Endothelial cell of umbilical vein (primary cell): ENCODE measurements at regions not wholly inside any gene's neighbourhood (a gene's known extent, or its start where the extent isn't known, plus 50 kb on each side); places are given as distances from the start of the nearest gene placed in this dataset.

Experiments used
- BruUV-seq: library from RNA; stranded (reverse); fragments of 400-500 nt; replicated peaks from 2 replicates; lab custom pipeline; 2021; lab: Mats Ljungman, UMichigan
- CTCF ChIA-PET: fragments of 300-600, 350-600 bp; sonication (Branson Sonifier 250); formaldehyde crosslinking; loops from one replicate; lab custom pipeline; 2021; ENCODE audit warnings: antibody characterized with exemption, inconsistent platforms; lab: Charles Lee
- POLR2A ChIA-PET: fragments of 300-600, 350-600 bp; sonication (Branson Sonifier 250); formaldehyde crosslinking; loops from one replicate; lab custom pipeline; 2021; ENCODE audit warnings: antibody characterized with exemption, inconsistent platforms; lab: Charles Lee
- DNase-seq: peaks from one replicate; pipeline ENCODE4 v3.0.0-alpha.2; 2011; ENCODE audit warnings: low read depth, low spot score
- FAIRE-seq: peaks from 2 replicates; lab custom pipeline; 2011; peaks lifted over from hg19 to GRCh38; lab: Jason Lieb, UNC
- H2AFZ ChIP-seq: 2 replicates; pipeline ENCODE4 v1.6.0; 2012; ENCODE audit warnings: low read depth, low read length, control low read depth, inconsistent platforms
- H3K27ac ChIP-seq: 2 replicates; pipeline ENCODE4 v1.5.1; 2011; ENCODE audit warnings: low read depth, mild to moderate bottlenecking, control low read depth, low read length, moderate library complexity; ENCODE audit not compliant: insufficient read depth
- H3K27me3 ChIP-seq, 2 experiments: 2 replicates each; pipeline versions ENCODE4 v1.6.0 to v1.6.1; 2011; ENCODE audit warnings: low read length in 2 of 2, mixed read lengths in 1 of 2; ENCODE audit not compliant: control insufficient read depth in 2 of 2, insufficient read depth in 2 of 2
- H3K36me3 ChIP-seq, 2 experiments: 2 replicates in 1 of 2; 3 replicates in 1 of 2; pipeline ENCODE4 v1.5.1; 2011; ENCODE audit warnings: low read length in 2 of 2, mild to moderate bottlenecking in 1 of 2, moderate library complexity in 1 of 2; ENCODE audit not compliant: control insufficient read depth in 2 of 2, insufficient read depth in 2 of 2; ENCODE audit errors: extremely low read depth in 1 of 2
- H3K4me1 ChIP-seq: 3 replicates; pipeline ENCODE4 v1.5.1; 2011; ENCODE audit warnings: mild to moderate bottlenecking, low read length; ENCODE audit not compliant: control insufficient read depth, insufficient read depth; ENCODE audit errors: extremely low read depth
- H3K4me2 ChIP-seq: 2 replicates; pipeline ENCODE4 v1.6.1; 2011; ENCODE audit warnings: low read length, control low read depth, mixed read lengths; ENCODE audit not compliant: insufficient read depth
- H3K4me3 ChIP-seq, 3 experiments: fragments of 200-600 bp in 1 of 3; sonication (generic), shearing (Covaris generic) in 1 of 3; replicated peaks in 1 of 3; 2 replicates each; pipeline ENCODE4 v1.5.1; 2011 to 2016; ENCODE audit warnings: control low read depth in 3 of 3, low read length in 3 of 3, mild to moderate bottlenecking in 2 of 3, inconsistent platforms in 1 of 3, low read depth in 1 of 3, moderate library complexity in 1 of 3; ENCODE audit not compliant: insufficient read depth in 1 of 3
- H3K79me2 ChIP-seq: 2 replicates; pipeline ENCODE4 v1.6.0; 2012; ENCODE audit warnings: low read length, inconsistent platforms; ENCODE audit not compliant: control insufficient read depth, insufficient read depth
- H3K9ac ChIP-seq: replicated peaks from 2 replicates; pipeline ENCODE3; 2011; ENCODE audit warnings: low read length, control low read depth; ENCODE audit not compliant: insufficient read depth; ENCODE audit errors: extremely low read depth
- H3K9me1 ChIP-seq: replicated peaks from 3 replicates; pipeline ENCODE4 v1.6.0; 2011; ENCODE audit warnings: mild to moderate bottlenecking, low read length; ENCODE audit not compliant: control insufficient read depth, insufficient read depth; ENCODE audit errors: extremely low read depth
- H3K9me3 ChIP-seq: replicated peaks from 2 replicates; pipeline ENCODE4 v1.5.1; 2012; ENCODE audit warnings: low read length, inconsistent platforms; ENCODE audit not compliant: control insufficient read depth, insufficient read depth
- H4K20me1 ChIP-seq: replicated peaks from 2 replicates; pipeline ENCODE3; 2011; ENCODE audit warnings: mild to moderate bottlenecking, low read length; ENCODE audit not compliant: control insufficient read depth, insufficient read depth; ENCODE audit errors: extremely low read depth
- CTCF ChIP-seq, 2 donors: IDR thresholded peaks; 1 replicate in 1 of 2; 2 replicates in 1 of 2; pipeline ENCODE4 v1.5.1; 2011; ENCODE audit warnings: low read length in 2 of 2, mild to moderate bottlenecking in 2 of 2, moderate library complexity in 2 of 2, control low read depth in 1 of 2, inconsistent platforms in 1 of 2, low read depth in 1 of 2; ENCODE audit not compliant: insufficient read depth in 1 of 2; ENCODE audit errors: extremely low read depth in 1 of 2
- EZH2 ChIP-seq: IDR thresholded peaks from 2 replicates; pipeline ENCODE4 v1.6.1; 2012; ENCODE audit warnings: borderline replicate concordance, low read depth, mild to moderate bottlenecking, moderate library complexity, low read length, inconsistent platforms; ENCODE audit not compliant: severe bottlenecking
- FOS ChIP-seq: IDR thresholded peaks from 2 replicates; pipeline ENCODE4 v1.6.1; 2011; ENCODE audit warnings: mild to moderate bottlenecking, low read length, moderate library complexity, borderline replicate concordance; ENCODE audit not compliant: insufficient read depth
- GATA2 ChIP-seq: IDR thresholded peaks from 2 replicates; pipeline ENCODE4 v1.7.0; 2011; ENCODE audit warnings: low read depth, mild to moderate bottlenecking, moderate library complexity, mixed read lengths, low read length; ENCODE audit not compliant: insufficient read length, insufficient read depth
- JUN ChIP-seq: IDR thresholded peaks from 2 replicates; pipeline ENCODE4 v1.6.1; 2011; ENCODE audit warnings: borderline replicate concordance, low read depth; ENCODE audit not compliant: insufficient read length, insufficient read depth
- MYC ChIP-seq: IDR thresholded peaks from one replicate; pipeline ENCODE4 v1.6.1; 2011; ENCODE audit warnings: mild to moderate bottlenecking, low read depth, low read length
- POLR2A ChIP-seq: IDR thresholded peaks from 2 replicates; pipeline ENCODE4 v1.6.1; 2012; ENCODE audit warnings: low read depth, mild to moderate bottlenecking, control low read depth, low read length
- POLR2AphosphoS5 ChIP-seq: IDR thresholded peaks from 2 replicates; pipeline ENCODE4 v1.6.1; 2012; ENCODE audit warnings: low read depth, mild to moderate bottlenecking, control low read depth, low read length, moderate library complexity; ENCODE audit not compliant: insufficient read depth
- dilution Hi-C: fragments of 300-500 bp; cut with MboI; formaldehyde crosslinking; loops from one replicate; pipeline ENCODE4 v1.15.0; 2019; ENCODE audit warnings: low sequenced_read_pairs; ENCODE audit not compliant: extremely low pct_ligation_motif_present
- intact Hi-C: fragments of 100-400 bp; cut with micrococcal nuclease; formaldehyde crosslinking; loops from one replicate; pipeline ENCODE4 v1.10.0; 2022
- TF ChIP-seq, protein P1 (sequence below): IDR thresholded peaks from 2 replicates; pipeline ENCODE4 v1.6.1; 2011; ENCODE audit not compliant: insufficient read depth, insufficient read length

GRCh38 chr6:88276331-88276730, 110.2 kb upstream of the CNR1 start:
- dilution Hi-C loops = no loop called here
- H3K79me2 ChIP-seq = no peaks in the 10 kb centered on the region
- DNase-seq (no peak), FAIRE-seq (no peak)
- no peak overlapping the region for H3K9ac ChIP-seq
- H3K4me2 ChIP-seq = no peak overlapping the region
- no peaks in the 10 kb centered on the region for H3K27me3 ChIP-seq
- intact Hi-C loops = no loop called here
- H3K27ac ChIP-seq = no peak overlapping the region
- no peaks in the 10 kb centered on the region for H4K20me1 ChIP-seq
- no peak overlapping the region for H2AFZ ChIP-seq
- BruUV-seq = no TSS peak
- no peaks in the 10 kb centered on the region for H3K36me3 ChIP-seq
- no peaks in the 10 kb centered on the region for H3K4me1 ChIP-seq
- no peaks in the 10 kb centered on the region for H3K9me3 ChIP-seq
- no peak overlapping the region for H3K4me3 ChIP-seq
- TF ChIP-seq, protein P1, sequence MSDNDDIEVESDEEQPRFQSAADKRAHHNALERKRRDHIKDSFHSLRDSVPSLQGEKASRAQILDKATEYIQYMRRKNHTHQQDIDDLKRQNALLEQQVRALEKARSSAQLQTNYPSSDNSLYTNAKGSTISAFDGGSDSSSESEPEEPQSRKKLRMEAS = no peak
- TF ChIP-seq POLR2AphosphoS5 (no peak), EZH2 (no peak), FOS (no peak), MYC (no peak), GATA2 (no peak), CTCF (IDR thresholded peaks at IDR 0.05; ENCODE audit: extremely low read depth in 1 of 2, insufficient read depth in 1 of 2, low read depth in 1 of 2, low read length in 2 of 2) (no peak), POLR2A (no peak), JUN (no peak)
- POLR2A ChIA-PET = no interaction called here
- CTCF ChIA-PET = no interaction called here
- no peaks in the 10 kb centered on the region for H3K9me1 ChIP-seq
